Gastroesophageal sphincter (tissue), 4 donors: ENCODE measurements at regions not wholly inside any gene's neighbourhood (a gene's known extent, or its start where the extent isn't known, plus 50 kb on each side); places are given as distances from the start of the nearest gene placed in this dataset.

Experiments
- ATAC-seq: fragments of 150-250 bp; one replicate; pipeline ENCODE4 v1.9.1; 2016; ENCODE audit warnings: mild to moderate bottlenecking, moderate library complexity
- H3K27ac ChIP-seq, 4 donors: fragments of 200-600 bp; sonication (generic) in 3 of 4; 1 replicate in 3 of 4; 2 replicates in 1 of 4; pipeline ENCODE4 v1.5.1; 2016 to 2019
- H3K27me3 ChIP-seq: fragments of 200-600 bp; sonication (generic); one replicate; pipeline ENCODE4 v1.5.1; 2019
- H3K36me3 ChIP-seq, 2 donors: fragments of 200-600 bp; sonication (generic); one replicate each; pipeline ENCODE4 v1.5.1; 2019; ENCODE audit warnings: control low read depth in 1 of 2
- H3K4me1 ChIP-seq, 3 donors: fragments of 200-600 bp; sonication (generic); 1 replicate in 2 of 3; 2 replicates in 1 of 3; pipeline ENCODE4 v1.5.1; 2016 to 2019; ENCODE audit warnings: control low read depth in 2 of 3
- H3K4me3 ChIP-seq, 2 donors: fragments of 200-600 bp; sonication (generic); one replicate each; pipeline ENCODE4 v1.5.1; 2019; ENCODE audit warnings: mild to moderate bottlenecking in 1 of 2, moderate library complexity in 1 of 2
- H3K9me3 ChIP-seq, 3 donors: fragments of 200-600 bp; sonication (generic); one replicate each; pipeline ENCODE4 v1.5.1; 2017 to 2019; ENCODE audit warnings: control low read depth in 2 of 3
- EP300 ChIP-seq: sonication (generic); formaldehyde crosslinking; IDR thresholded peaks from one replicate; pipeline ENCODE4 v1.6.1; 2017; ENCODE audit warnings: antibody characterized with exemption, mild to moderate bottlenecking
- POLR2A ChIP-seq, 2 donors: fragments of 450-650 bp; IDR thresholded peaks; one replicate each; pipeline ENCODE4 v1.6.1; 2017; ENCODE audit warnings: antibody characterized with exemption in 2 of 2, mild to moderate bottlenecking in 2 of 2, moderate library complexity in 1 of 2
- POLR2AphosphoS5 ChIP-seq: sonication (generic); formaldehyde crosslinking; IDR thresholded peaks from one replicate; pipeline ENCODE4 v1.6.1; 2017; ENCODE audit warnings: antibody characterized with exemption
- WGBS, 2 donors: methylation state at CpG; one replicate each; pipeline ENCODE4 v1.1.5; 2018; ENCODE audit warnings: low coverage in 1 of 2; 5-methylcytosine and 5-hydroxymethylcytosine counted together
- TF ChIP-seq, protein P1 (sequence below), 4 experiments: fragments of 200-600 bp in 2 of 4; fragments of 450-650 bp in 2 of 4; sonication (generic) in 1 of 4; IDR thresholded peaks; one replicate each; pipeline ENCODE4 v1.5.1; 2017 to 2019; ENCODE audit warnings: antibody characterized with exemption in 4 of 4, mild to moderate bottlenecking in 2 of 4, moderate library complexity in 2 of 4

DNA sequence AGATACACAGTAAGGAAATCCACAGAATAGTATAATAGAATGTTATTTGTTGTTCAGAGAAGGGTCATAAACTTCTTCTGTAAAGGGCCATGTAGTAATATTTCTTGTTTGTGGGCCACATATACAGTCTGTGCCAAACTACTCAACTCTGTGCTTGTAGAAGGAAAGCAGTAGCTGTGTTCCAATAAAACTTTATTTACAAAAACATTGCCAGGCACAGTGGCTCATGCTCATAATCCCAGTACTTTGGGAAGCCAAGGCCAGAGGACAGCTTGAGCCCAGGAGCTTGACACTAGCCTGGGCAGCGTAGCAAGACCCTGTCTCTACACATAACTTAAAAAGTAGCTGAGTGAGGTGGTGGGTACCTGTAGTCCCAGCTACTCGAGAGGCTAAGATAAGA, 612.8 kb upstream of the PSMD7 start:
- Histone ChIP-seq H3K4me3 (no peak overlapping the region), H3K27ac (no peak overlapping the region), H3K9me3 (no peaks in the 10 kb centered on the region), H3K4me1 (no peaks in the 10 kb centered on the region), H3K27me3 (no peaks in the 10 kb centered on the region), H3K36me3 (no peaks in the 10 kb centered on the region)
- TF ChIP-seq POLR2AphosphoS5 (no peak), POLR2A (IDR thresholded peaks at IDR 0.05) (no peak), EP300 (no peak)
- TF ChIP-seq, protein P1, sequence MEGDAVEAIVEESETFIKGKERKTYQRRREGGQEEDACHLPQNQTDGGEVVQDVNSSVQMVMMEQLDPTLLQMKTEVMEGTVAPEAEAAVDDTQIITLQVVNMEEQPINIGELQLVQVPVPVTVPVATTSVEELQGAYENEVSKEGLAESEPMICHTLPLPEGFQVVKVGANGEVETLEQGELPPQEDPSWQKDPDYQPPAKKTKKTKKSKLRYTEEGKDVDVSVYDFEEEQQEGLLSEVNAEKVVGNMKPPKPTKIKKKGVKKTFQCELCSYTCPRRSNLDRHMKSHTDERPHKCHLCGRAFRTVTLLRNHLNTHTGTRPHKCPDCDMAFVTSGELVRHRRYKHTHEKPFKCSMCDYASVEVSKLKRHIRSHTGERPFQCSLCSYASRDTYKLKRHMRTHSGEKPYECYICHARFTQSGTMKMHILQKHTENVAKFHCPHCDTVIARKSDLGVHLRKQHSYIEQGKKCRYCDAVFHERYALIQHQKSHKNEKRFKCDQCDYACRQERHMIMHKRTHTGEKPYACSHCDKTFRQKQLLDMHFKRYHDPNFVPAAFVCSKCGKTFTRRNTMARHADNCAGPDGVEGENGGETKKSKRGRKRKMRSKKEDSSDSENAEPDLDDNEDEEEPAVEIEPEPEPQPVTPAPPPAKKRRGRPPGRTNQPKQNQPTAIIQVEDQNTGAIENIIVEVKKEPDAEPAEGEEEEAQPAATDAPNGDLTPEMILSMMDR (IDR thresholded peaks at IDR 0.05): no peak
- WGBS, 2 donors: 84 to 100% methylated on average over 2 of the region's 2 CpGs
- no peak for ATAC-seq

DNA sequence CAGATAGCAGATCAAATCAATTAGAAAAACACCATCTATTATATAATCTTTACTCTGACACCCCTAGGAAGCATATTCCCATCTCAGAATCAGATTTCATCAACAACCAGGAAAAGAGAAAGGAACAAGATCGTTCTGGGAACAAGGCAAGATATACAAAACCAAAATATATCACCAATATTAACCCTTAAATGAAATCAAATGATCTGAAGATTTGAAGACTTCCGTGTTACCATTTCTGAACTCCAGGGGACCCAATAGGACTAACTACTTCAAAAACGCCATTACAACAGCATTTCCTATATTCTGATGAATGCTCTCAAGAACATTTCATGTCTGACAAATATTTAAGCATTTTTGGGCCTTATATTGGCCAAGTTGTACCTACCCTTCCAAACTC, 624.2 kb upstream of the ZFHX3 start:
- Histone ChIP-seq H3K4me3 (no peak overlapping the region), H3K4me1 (no peaks in the 10 kb centered on the region), H3K27ac (no peak overlapping the region), H3K36me3 (no peaks in the 10 kb centered on the region), H3K9me3 (peaks cover 0 to 10% (median 0%) of the 10 kb centered on the region in 3 donors), H3K27me3 (no peaks in the 10 kb centered on the region)
- WGBS, 2 donors: 59 to 68% methylated on average over 3 of the region's 3 CpGs
- TF ChIP-seq EP300 (no peak), POLR2AphosphoS5 (no peak), POLR2A (IDR thresholded peaks at IDR 0.05) (no peak)
- TF ChIP-seq, protein P1 (IDR thresholded peaks at IDR 0.05): no peak
- ATAC-seq: no peak

DNA sequence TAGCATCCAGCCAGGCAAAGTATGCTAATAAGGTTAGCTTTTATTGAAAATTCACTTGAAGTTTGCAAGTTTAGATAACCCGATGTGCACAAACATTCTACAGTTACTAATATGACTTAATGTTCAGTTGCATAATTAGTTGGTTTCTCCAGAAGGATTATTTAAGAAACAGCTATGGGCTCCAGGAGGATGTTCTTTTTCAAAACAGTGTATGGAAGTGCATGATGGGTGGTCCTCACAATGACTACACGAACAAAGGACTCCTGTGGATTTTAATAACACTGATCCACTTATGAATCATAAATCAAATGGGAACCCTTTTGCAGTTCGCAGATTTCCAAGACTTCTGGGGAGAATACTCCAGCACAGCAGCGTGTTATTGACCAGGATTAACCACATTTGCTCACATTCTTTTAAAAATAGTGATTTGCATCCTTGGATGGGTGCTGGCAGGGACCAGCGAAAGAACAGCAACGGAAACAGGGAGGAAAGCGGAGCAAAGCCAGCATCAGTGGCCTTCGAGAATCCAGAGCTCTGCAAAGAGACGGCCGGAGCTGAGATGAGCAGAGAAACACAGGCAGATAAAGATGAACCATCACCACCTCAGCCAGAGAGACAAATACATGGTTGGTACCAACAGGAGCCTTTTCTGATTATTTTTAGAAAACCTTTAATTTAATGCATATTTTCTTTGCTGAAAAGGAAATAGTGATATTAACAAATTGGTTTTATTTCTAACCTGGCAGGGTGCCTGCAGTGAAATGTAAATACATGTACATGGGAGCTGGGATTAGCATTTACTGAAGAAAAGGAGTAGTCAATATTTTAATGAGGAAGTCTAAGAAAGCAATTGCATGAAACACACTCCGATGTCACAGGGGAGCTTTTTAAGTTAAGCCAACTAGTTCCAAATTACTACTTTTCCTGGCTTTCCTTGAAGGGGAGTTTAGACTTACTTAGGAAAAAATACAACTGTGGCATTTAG, 623.2 kb upstream of the ZFHX3 start:
- H3K36me3 ChIP-seq: no peaks in the 10 kb centered on the region
- H3K27ac ChIP-seq: no peak overlapping the region
- H3K4me3 ChIP-seq: no peak overlapping the region
- H3K9me3 ChIP-seq: peaks cover 0 to 10% (median 0%) of the 10 kb centered on the region in 3 donors
- WGBS, 2 donors: 16 to 27% methylated on average over 10 to 11 of the region's 11 CpGs
- TF ChIP-seq, protein P1 (IDR thresholded peaks at IDR 0.05): no peak
- no peak for TF ChIP-seq EP300
- no peak for TF ChIP-seq POLR2AphosphoS5
- TF ChIP-seq POLR2A (IDR thresholded peaks at IDR 0.05): no peak
- no peak for ATAC-seq
- no peaks in the 10 kb centered on the region for H3K4me1 ChIP-seq
- H3K27me3 ChIP-seq: peaks cover 3% of the 10 kb centered on the region

DNA sequence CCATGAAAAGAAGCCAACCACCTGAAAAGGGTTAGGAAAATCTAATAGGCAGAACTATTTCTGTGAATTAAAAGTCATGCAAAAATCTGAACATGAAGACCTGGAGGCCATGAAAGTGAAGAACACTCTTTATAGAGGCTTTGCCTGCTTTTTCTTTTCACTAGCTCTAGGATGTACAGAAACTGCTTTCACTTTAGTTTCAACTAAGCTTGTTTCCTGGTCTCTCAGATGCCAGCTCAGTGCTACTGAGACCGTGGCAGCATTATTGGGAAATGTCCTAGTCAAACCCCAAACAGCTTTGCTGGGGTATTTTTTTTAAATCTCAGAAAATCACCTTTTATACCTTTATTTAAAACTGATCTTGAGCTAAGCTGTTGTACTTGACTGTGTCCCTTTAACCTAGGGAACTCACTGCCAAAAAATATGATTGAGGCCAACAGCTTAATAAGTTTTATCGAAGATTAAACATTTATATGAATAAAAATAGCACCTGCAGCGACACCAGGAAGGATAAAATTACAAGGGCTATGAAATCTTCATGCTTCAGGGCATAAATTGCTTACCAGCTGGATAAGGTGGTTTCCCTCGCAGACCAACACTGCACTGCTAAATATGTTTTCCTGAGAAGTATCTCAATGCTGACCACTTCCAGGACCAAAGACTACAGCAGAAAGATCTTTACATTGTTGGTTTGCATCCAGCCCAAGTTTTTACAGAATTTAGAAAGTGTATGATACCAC, 621.8 kb upstream of the ZFHX3 start:
- H3K4me1 ChIP-seq: no peaks in the 10 kb centered on the region
- no peak overlapping the region for H3K4me3 ChIP-seq
- ATAC-seq: no peak
- peaks cover 0 to 3% (median 0%) of the 10 kb centered on the region in 3 donors for H3K9me3 ChIP-seq
- peaks cover 3% of the 10 kb centered on the region for H3K27me3 ChIP-seq
- H3K36me3 ChIP-seq: no peaks in the 10 kb centered on the region
- no peak for TF ChIP-seq POLR2A (IDR thresholded peaks at IDR 0.05)
- TF ChIP-seq, protein P1 (IDR thresholded peaks at IDR 0.05): no peak
- TF ChIP-seq POLR2AphosphoS5: no peak
- TF ChIP-seq EP300: no peak
- no peak overlapping the region for H3K27ac ChIP-seq
- WGBS, 2 donors: 40 to 54% methylated on average over 4 of the region's 4 CpGs
